GM12864 (cell line): ENCODE measurements at regions not wholly inside any gene's neighbourhood (a gene's known extent, or its start where the extent isn't known, plus 50 kb on each side); places are given as distances from the start of the nearest gene placed in this dataset.
A peak's percentile ranks its signal among the peaks of the same experiment; 100 is the strongest.

Experiments used
- DNase-seq: peaks from one replicate; pipeline ENCODE4 v3.0.0-alpha.2; 2011; ENCODE audit warnings: low read depth
- H3K4me3 ChIP-seq: 2 replicates; pipeline ENCODE4 v1.5.1; 2011; ENCODE audit warnings: mild to moderate bottlenecking, low read depth, low read length, control low read depth
- TF ChIP-seq, protein P1 (sequence below): IDR thresholded peaks from 2 replicates; pipeline ENCODE4 v1.5.1; 2011; ENCODE audit warnings: low read depth, mild to moderate bottlenecking, moderate library complexity, low read length, control low read depth, inconsistent platforms; ENCODE audit errors: missing control alignments

DNA sequence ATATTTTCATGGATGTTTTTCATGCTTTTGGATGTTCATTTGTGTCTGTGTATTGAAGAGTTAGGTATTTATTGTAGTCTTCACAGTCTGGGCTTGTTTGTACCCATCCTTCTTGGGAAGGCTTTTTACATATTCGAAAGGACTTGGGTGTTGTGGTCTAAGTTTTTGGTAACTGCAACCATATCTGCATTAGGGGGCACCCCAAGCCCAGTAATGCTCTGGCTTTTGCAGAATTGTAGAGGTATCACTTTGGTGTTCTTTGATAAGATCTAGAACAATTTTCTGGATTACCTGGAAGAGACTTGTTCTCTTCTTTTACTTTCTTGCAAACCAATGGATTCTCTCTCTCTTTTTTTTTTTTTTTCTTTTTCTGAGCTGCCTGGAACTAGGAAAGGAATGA lies 581.3 kb downstream of the DACH1 start:
- TF ChIP-seq, protein P1, sequence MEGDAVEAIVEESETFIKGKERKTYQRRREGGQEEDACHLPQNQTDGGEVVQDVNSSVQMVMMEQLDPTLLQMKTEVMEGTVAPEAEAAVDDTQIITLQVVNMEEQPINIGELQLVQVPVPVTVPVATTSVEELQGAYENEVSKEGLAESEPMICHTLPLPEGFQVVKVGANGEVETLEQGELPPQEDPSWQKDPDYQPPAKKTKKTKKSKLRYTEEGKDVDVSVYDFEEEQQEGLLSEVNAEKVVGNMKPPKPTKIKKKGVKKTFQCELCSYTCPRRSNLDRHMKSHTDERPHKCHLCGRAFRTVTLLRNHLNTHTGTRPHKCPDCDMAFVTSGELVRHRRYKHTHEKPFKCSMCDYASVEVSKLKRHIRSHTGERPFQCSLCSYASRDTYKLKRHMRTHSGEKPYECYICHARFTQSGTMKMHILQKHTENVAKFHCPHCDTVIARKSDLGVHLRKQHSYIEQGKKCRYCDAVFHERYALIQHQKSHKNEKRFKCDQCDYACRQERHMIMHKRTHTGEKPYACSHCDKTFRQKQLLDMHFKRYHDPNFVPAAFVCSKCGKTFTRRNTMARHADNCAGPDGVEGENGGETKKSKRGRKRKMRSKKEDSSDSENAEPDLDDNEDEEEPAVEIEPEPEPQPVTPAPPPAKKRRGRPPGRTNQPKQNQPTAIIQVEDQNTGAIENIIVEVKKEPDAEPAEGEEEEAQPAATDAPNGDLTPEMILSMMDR, result peak; percentile 19
- no peak for DNase-seq
- no peak overlapping the region for H3K4me3 ChIP-seq

DNA sequence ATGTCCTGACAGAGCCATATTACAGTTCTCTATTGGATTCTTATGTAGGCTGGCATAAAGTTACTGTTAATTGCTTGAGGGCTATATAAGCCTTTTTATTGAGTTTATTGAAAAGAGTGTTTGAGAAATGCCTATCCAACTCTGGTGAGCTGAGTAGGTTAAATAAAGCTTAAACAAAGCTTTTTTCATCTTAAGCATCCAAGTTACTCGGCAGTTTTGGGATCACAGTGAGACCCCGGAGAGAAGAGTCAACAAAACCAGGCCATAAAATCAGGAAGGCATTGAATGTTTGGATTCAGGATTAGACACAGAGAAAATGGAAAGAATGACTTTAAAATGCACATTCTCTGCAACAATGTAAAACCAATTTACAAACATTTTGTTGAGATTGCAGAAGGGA lies 588.5 kb downstream of the DACH1 start:
- TF ChIP-seq, protein P1, result no peak
- no peak for DNase-seq
- H3K4me3 ChIP-seq, result no peak overlapping the region

DNA sequence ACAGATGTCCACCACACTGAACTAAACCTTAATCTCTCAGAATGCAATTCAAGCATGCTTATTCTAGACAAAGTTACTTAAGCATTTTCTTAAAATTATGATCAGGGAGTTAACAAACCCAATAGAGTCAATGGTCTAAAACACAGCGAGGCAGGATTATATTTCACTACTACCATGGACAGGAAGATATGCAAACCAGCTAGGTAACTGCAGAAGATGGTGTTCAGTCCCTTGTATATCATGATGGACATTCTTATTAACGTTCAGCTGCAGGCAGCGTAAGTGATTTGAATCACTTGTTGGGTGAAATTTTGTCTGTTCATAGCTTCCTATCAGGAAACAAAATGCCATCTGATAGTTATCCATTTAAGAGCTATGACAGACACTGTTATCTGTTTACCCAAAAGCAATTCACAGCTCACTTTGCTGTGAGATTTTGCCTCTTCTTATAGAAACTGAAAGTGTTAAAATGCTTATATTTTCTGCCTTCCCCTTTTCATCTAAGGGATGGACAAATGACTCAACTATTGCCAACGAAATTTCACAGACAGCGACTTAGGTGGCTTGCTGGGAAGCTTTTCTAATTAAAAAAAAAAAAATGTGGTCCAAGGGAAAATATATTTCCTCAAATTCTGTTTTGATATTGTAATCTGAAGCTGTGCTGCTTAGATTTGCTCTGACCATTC lies 591.9 kb downstream of the DACH1 start:
- TF ChIP-seq, protein P1, result no peak
- DNase-seq, result peak; percentile 13
- H3K4me3 ChIP-seq, result no peak overlapping the region

DNA sequence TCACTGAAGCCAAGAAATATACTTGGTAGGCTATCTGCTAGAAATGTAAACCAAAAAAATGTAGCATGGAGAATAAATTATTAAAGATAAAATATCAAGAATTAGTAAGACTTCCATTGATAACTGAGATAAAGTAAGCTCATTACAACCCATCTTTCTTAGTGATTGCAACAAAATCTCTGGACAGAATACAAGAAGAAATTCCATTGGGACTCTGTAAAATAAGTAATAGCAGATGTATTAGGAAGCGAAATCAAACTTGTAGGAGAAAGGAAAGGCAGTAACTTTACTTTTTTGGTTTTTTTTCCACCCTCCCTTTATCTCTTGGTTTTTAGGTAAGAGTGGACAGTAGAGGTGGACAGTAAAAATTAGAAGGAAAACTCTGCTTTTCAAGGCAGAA lies 605.7 kb downstream of the DACH1 start:
- no peak for DNase-seq
- TF ChIP-seq, protein P1, result no peak
- H3K4me3 ChIP-seq, result no peak overlapping the region

DNA sequence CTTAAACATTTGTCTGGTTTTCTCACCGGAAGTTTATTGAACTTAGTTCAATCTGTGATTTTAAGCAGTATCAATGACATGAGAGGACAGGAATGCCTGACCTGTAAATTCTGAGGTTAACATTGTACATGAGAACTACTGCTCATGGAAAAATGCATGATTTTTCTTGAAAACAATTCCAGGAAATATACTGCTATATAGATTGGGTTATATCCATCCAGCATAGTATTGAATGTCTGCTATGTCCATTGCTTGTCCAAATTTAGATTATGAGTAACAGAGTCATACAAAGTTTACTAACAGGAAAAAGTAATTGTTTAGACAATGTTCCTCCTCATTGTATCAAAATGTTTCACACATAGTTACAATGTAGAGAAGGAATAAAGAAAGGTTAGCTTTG lies 606.8 kb downstream of the DACH1 start:
- DNase-seq, result no peak
- TF ChIP-seq, protein P1, result no peak
- H3K4me3 ChIP-seq, result no peak overlapping the region

DNA sequence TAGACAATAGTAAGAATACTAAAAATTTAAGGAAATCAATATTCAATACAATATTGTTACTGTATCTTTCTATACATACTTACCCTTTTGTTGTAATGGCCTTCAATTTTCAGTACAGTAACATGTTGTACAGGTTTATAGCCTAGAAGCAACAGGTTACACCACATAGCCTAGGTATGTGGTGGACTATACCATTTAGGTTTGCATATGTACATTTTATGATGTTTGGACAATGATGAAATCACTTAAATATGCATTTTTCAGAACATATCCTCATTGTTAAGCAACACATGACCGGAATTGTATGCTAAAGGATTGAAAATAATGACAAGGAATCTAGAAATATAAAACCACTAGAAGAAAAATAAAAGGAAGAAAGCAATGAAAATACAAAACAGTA lies 611.4 kb downstream of the DACH1 start:
- no peak for DNase-seq
- TF ChIP-seq, protein P1, result no peak
- H3K4me3 ChIP-seq, result no peak overlapping the region

DNA sequence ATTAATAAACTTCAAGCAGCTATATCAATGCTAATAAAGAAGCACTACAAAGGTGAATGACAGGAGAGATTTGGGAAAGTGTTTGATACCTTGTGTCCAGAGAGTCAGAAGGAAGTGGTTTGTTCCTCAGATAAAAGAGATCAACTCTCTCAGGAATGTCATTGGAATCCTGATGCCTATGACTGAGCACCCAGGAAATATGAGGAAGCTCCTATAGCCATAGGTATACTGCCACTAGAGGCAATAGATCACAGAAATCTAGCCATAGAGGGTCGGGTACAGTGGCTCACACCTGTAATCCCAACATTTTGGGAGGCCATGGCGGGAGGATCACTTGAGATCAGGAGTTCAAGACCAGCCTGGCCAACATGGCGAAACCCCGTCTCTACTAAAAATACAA lies 612.6 kb downstream of the DACH1 start:
- TF ChIP-seq, protein P1, result no peak
- DNase-seq, result no peak
- no peak overlapping the region for H3K4me3 ChIP-seq
